ENCODE measurements at regions not wholly inside any gene's neighbourhood (a gene's known extent, or its start where the extent isn't known, plus 50 kb on each side); places are given as distances from the start of the nearest gene placed in this dataset.
A peak's percentile ranks its signal among the peaks of the same experiment; 100 is the strongest.
"Not testable (repeated sequence)": the region's sequence is repeated elsewhere in the genome, so short reads cannot be mapped to it uniquely, and the experiment has no call there.

DNA sequence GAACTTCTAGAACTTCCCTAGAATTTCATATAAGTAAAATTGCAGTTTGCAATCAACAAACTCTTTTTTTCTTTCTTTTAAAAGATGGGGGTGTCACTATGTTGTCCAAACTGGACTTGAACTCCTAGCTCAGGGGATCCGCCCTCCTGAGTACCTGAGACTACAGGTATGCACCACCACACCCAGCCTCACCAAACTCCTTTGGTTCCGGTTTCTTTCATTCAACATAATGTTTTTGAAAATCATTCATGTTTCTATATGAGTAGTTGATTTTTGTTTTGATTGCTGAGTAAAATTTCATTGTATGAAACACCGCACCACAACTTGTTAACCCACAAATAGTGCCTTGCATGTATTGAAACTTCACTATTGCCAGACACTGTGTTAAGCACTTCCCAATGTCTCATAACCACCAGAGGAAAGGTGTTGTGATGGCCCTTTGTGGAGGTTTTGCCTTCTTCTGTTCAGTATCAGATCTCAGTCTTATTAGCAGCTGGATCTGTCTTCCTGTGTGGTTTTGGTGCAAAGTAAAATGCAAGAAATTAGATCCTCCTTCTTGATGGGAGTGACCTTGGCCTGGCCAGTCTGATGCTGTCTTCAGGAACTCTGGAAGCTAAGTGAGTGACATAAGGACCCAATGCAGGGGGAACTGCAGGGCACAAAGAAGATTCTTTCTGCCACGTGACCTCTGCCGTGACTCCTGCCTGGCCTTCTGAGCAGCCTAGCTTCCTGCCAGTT lies 78.8 kb upstream of the UBE2E1 start (continued):
- peak; percentile 31; the same call in 1 of the 2 replicates for TF ChIP-seq NFIC (IDR thresholded peaks at IDR 0.05; ENCODE audit: low read depth, low read length)
- TF ChIP-seq, protein P1, sequence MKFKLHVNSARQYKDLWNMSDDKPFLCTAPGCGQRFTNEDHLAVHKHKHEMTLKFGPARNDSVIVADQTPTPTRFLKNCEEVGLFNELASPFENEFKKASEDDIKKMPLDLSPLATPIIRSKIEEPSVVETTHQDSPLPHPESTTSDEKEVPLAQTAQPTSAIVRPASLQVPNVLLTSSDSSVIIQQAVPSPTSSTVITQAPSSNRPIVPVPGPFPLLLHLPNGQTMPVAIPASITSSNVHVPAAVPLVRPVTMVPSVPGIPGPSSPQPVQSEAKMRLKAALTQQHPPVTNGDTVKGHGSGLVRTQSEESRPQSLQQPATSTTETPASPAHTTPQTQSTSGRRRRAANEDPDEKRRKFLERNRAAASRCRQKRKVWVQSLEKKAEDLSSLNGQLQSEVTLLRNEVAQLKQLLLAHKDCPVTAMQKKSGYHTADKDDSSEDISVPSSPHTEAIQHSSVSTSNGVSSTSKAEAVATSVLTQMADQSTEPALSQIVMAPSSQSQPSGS (IDR thresholded peaks at IDR 0.05; ENCODE audit: low read length), result peak; percentile 34; the same call in 1 of the 2 replicates
- TF ChIP-seq, protein P2, sequence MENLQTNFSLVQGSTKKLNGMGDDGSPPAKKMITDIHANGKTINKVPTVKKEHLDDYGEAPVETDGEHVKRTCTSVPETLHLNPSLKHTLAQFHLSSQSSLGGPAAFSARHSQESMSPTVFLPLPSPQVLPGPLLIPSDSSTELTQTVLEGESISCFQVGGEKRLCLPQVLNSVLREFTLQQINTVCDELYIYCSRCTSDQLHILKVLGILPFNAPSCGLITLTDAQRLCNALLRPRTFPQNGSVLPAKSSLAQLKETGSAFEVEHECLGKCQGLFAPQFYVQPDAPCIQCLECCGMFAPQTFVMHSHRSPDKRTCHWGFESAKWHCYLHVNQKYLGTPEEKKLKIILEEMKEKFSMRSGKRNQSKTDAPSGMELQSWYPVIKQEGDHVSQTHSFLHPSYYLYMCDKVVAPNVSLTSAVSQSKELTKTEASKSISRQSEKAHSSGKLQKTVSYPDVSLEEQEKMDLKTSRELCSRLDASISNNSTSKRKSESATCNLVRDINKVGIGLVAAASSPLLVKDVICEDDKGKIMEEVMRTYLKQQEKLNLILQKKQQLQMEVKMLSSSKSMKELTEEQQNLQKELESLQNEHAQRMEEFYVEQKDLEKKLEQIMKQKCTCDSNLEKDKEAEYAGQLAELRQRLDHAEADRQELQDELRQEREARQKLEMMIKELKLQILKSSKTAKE (IDR thresholded peaks at IDR 0.05; ENCODE audit: low read depth, poor library complexity, severe bottlenecking), result peak; percentile 67
- no peak for TF ChIP-seq ZSCAN29 (IDR thresholded peaks at IDR 0.05)

DNA sequence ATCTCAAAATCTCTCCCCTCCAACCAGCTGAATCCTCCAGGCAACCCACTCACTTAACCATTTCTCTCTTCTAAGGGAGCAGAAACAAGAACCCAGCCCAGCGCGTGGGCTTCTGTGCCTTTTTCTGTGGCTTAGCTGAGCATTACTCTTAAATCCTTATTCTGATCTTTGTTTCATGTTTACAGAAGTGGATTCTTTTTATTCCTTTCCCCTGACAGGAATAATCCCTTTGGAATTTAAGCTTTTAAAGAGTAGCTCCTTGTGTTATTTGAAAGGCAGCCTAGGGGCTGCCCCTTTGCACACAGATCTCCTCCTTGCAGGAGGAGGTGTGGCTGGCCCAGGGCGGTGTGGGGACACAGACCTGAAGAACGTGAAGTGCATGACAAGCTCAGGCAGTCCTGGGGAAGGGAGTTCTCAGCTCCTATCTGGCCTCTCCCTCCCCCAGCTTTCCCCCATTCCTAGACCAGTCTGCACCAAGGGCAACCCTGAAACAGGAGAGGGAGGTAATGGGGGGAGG lies 77.1 kb upstream of the UBE2E1 start:
- ATAC-seq, result no peak

DNA sequence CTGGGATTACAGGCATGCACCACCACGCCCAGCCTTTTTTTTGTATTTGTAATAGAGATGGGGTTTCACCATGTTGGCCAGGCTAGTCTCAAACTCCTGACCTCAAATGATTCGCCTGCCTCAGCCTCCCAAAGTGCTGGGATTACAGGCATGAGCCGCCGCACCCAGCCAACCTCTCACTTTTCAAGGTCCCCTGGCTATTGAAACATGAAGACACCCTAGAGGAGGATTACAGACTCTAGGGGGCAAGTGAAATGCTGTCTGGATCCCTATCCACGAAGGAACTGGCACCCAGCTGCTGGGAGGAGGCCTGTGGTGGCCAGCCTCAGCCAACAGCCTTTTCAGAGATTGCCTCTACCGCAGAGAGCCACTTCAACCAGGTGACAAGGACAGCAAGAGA lies 76.4 kb upstream of the UBE2E1 start:
- CTCF ChIA-PET, result interaction anchor here (0.9 to 1.1 kb wide), 2 partner anchors 16 to 60 kb away, joined by 3 read pairs; no protein-coding TSS in a partner anchor
- H3K79me2 ChIP-seq (ENCODE audit: control insufficient read depth, insufficient read depth, low read length); H3K27ac ChIP-seq (ENCODE audit: control insufficient read depth, insufficient read depth); H3K36me3 ChIP-seq (ENCODE audit: control insufficient read depth in 2 of 2, insufficient read depth in 2 of 2, low read length in 1 of 2); H3K9ac ChIP-seq (ENCODE audit: control insufficient read depth, insufficient read depth, low read length); H3K4me3 ChIP-seq; H3K9me3 ChIP-seq (replicated peaks; ENCODE audit: control insufficient read depth, insufficient read depth, low read length); DNase-seq (ENCODE audit: low read depth, low spot score); H2AFZ ChIP-seq (ENCODE audit: control insufficient read depth, low read depth, low read length); in situ Hi-C loops (cut with MboI); FAIRE-seq; intact Hi-C loops (cut with micrococcal nuclease; ENCODE audit: unreplicated experiment); BruUV-seq (replicated peaks); H3K27me3 ChIP-seq (replicated peaks in 1 of 2; ENCODE audit: control insufficient read depth in 2 of 2, insufficient read depth in 2 of 2, low read length in 1 of 2); H3K4me2 ChIP-seq (ENCODE audit: control insufficient read depth, insufficient read depth); H4K20me1 ChIP-seq (ENCODE audit: control insufficient read depth, insufficient read depth); ATAC-seq: not testable (repeated sequence)
- POLR2A ChIA-PET, result interaction anchor here (1.2 kb wide), 1 partner anchor 19 kb away, joined by 3 read pairs; no protein-coding TSS in a partner anchor
- 75% methylated on average over 6 of the region's 6 CpGs for WGBS (ENCODE audit: insufficient coverage, insufficient replicate concordance, low lambda C conversion rate, missing lambda C conversion rate)
- RAD21 ChIA-PET (ENCODE audit: unreplicated experiment), result interaction anchor here (1.1 kb wide), 1 partner anchor 10 kb away, joined by 3 read pairs; no protein-coding TSS in a partner anchor
- SMC1A ChIA-PET (ENCODE audit: uncharacterized antibody, unreplicated experiment), result interaction anchor here (1.4 to 1.8 kb wide), 3 partner anchors 10 to 45 kb away, joined by 3 to 7 read pairs (median 6); no protein-coding TSS in a partner anchor
- peaks cover 10% of the 10 kb centered on the region for H3K4me1 ChIP-seq (ENCODE audit: control insufficient read depth, insufficient read depth, low read length)

More for the DNA sequence above, 77.1 kb upstream of the UBE2E1 start:
- no TSS peak for BruUV-seq (replicated peaks)
- no peaks in the 10 kb centered on the region for H4K20me1 ChIP-seq (ENCODE audit: control insufficient read depth, insufficient read depth)
- H3K9me3 ChIP-seq (replicated peaks; ENCODE audit: control insufficient read depth, insufficient read depth, low read length), result peaks cover 2% of the 10 kb centered on the region; the same call in 1 of the 3 replicates
- POLR2A ChIA-PET, result interaction anchor here (0.5 to 1.2 kb wide), 3 partner anchors 19 to 163 kb away, joined by 3 read pairs; no protein-coding TSS in a partner anchor
- SMC1A ChIA-PET (ENCODE audit: uncharacterized antibody, unreplicated experiment), result interaction anchor here (0.7 to 1.8 kb wide), 6 partner anchors 11 to 140 kb away, joined by 3 to 7 read pairs (median 3); no protein-coding TSS in a partner anchor
- TF ChIP-seq IKZF1 (conservative IDR thresholded peaks at IDR 0.05) (0 out of 2 replicates have a peak, but pooled peaks have one; percentile 12), BACH1 (IDR thresholded peaks at IDR 0.05; ENCODE audit: borderline replicate concordance) (no peak), POLR2A (IDR thresholded peaks at IDR 0.05; ENCODE audit: low read depth, low read length) (no peak), SIN3A (IDR thresholded peaks at IDR 0.05; ENCODE audit: low read depth, low read length) (no peak), SREBF1 (IDR thresholded peaks at IDR 0.05; ENCODE audit: low read length) (no peak)
- TF ChIP-seq, protein P3, sequence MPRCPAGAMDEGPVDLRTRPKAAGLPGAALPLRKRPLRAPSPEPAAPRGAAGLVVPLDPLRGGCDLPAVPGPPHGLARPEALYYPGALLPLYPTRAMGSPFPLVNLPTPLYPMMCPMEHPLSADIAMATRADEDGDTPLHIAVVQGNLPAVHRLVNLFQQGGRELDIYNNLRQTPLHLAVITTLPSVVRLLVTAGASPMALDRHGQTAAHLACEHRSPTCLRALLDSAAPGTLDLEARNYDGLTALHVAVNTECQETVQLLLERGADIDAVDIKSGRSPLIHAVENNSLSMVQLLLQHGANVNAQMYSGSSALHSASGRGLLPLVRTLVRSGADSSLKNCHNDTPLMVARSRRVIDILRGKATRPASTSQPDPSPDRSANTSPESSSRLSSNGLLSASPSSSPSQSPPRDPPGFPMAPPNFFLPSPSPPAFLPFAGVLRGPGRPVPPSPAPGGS (IDR thresholded peaks at IDR 0.05; ENCODE audit: borderline replicate concordance, insufficient read depth, low read depth, low read length, poor library complexity, severe bottlenecking), result no peak
- no peaks in the 10 kb centered on the region for H3K36me3 ChIP-seq (ENCODE audit: control insufficient read depth in 2 of 2, insufficient read depth in 2 of 2, low read length in 1 of 2)
- no peak overlapping the region for H3K4me3 ChIP-seq
- RAD21 ChIA-PET (ENCODE audit: unreplicated experiment), result interaction anchor here (1.1 kb wide), 1 partner anchor 11 kb away, joined by 3 read pairs; no protein-coding TSS in a partner anchor
- FAIRE-seq (no peak), DNase-seq (ENCODE audit: low read depth, low spot score) (no peak)
- intact Hi-C loops (cut with micrococcal nuclease; ENCODE audit: unreplicated experiment) (no loop called here), in situ Hi-C loops (cut with MboI) (no loop called here)
- no peaks in the 10 kb centered on the region for H3K27me3 ChIP-seq (replicated peaks in 1 of 2; ENCODE audit: control insufficient read depth in 2 of 2, insufficient read depth in 2 of 2, low read length in 1 of 2)
- WGBS (ENCODE audit: insufficient coverage, insufficient replicate concordance, low lambda C conversion rate, missing lambda C conversion rate), result 57% methylated on average over 4 of the region's 4 CpGs
- no peak overlapping the region for H3K4me2 ChIP-seq (ENCODE audit: control insufficient read depth, insufficient read depth)
- peaks cover 17% of the 10 kb centered on the region for H3K4me1 ChIP-seq (ENCODE audit: control insufficient read depth, insufficient read depth, low read length)
- H3K79me2 ChIP-seq (ENCODE audit: control insufficient read depth, insufficient read depth, low read length), result no peaks in the 10 kb centered on the region
- H3K27ac ChIP-seq (ENCODE audit: control insufficient read depth, insufficient read depth), result no peak overlapping the region
- CTCF ChIA-PET, result interaction anchor here (0.6 to 1.3 kb wide), 5 partner anchors 11 to 59 kb away, joined by 3 read pairs; no protein-coding TSS in a partner anchor
- no peak overlapping the region for H2AFZ ChIP-seq (ENCODE audit: control insufficient read depth, low read depth, low read length)
- H3K9ac ChIP-seq (ENCODE audit: control insufficient read depth, insufficient read depth, low read length), result no peak overlapping the region
